ENCODE measurements at regions not wholly inside any gene's neighbourhood (a gene's known extent, or its start where the extent isn't known, plus 50 kb on each side); places are given as distances from the start of the nearest gene placed in this dataset.

DNA sequence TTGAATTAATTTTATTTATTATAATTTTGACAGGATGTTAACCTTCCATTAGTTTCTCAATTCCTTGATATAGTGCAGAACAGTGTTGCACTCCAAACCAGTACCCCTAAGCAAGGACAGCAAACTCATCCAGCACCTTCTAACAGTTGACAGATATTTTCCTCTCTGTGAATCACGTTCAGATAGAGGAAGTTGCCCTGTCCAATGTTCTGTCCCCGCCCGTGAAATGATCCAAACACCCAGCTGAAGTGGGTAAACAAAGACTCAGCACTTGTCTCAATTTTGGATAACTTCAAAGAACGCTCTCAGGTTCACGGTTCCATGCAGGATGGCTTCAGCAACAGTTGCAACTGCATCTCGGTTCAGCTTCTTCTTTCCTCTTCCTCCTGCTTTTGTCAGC is 1240.0 kb upstream of the ADGRL3 start (continued):
- TF ChIP-seq PML (IDR thresholded peaks at IDR 0.05; ENCODE audit: low read length), result no peak

GRCh38 chr4:59966758-59967157 is 1233.4 kb upstream of the ADGRL3 start:
- no peak for DNase-seq (ENCODE audit: low read depth, low spot score)
- no peak for FAIRE-seq
- CTCF ChIA-PET, result no interaction called here
- H4K20me1 ChIP-seq (ENCODE audit: control insufficient read depth, insufficient read depth), result no peaks in the 10 kb centered on the region
- H2AFZ ChIP-seq (ENCODE audit: control insufficient read depth, low read depth, low read length), result no peak overlapping the region
- H3K9me3 ChIP-seq (replicated peaks; ENCODE audit: control insufficient read depth, insufficient read depth, low read length), result no peaks in the 10 kb centered on the region
- H3K27ac ChIP-seq (ENCODE audit: control insufficient read depth, insufficient read depth), result no peak overlapping the region
- POLR2A ChIA-PET, result no interaction called here
- intact Hi-C loops (cut with micrococcal nuclease; ENCODE audit: unreplicated experiment) (no loop called here), in situ Hi-C loops (cut with MboI) (no loop called here)
- no TSS peak for BruUV-seq (replicated peaks)
- no peaks in the 10 kb centered on the region for H3K27me3 ChIP-seq (replicated peaks in 1 of 2; ENCODE audit: control insufficient read depth in 2 of 2, insufficient read depth in 2 of 2, low read length in 1 of 2)
- H3K4me3 ChIP-seq, result no peak overlapping the region
- SMC1A ChIA-PET (ENCODE audit: uncharacterized antibody, unreplicated experiment), result no interaction called here
- no peak for ATAC-seq
- TF ChIP-seq STAT1 (conservative IDR thresholded peaks at IDR 0.05), result no peak
- no peak for TF ChIP-seq BRCA1 (IDR thresholded peaks at IDR 0.05; ENCODE audit: low read depth, low read length)
- no peak for TF ChIP-seq EED (IDR thresholded peaks at IDR 0.05; ENCODE audit: low read depth)
- RAD21 ChIA-PET (ENCODE audit: unreplicated experiment), result no interaction called here
- no peaks in the 10 kb centered on the region for H3K79me2 ChIP-seq (ENCODE audit: control insufficient read depth, insufficient read depth, low read length)
- no peaks in the 10 kb centered on the region for H3K36me3 ChIP-seq (ENCODE audit: control insufficient read depth in 2 of 2, insufficient read depth in 2 of 2, low read length in 1 of 2)
- H3K4me2 ChIP-seq (ENCODE audit: control insufficient read depth, insufficient read depth), result no peak overlapping the region
- H3K9ac ChIP-seq (ENCODE audit: control insufficient read depth, insufficient read depth, low read length), result no peak overlapping the region
- no peaks in the 10 kb centered on the region for H3K4me1 ChIP-seq (ENCODE audit: control insufficient read depth, insufficient read depth, low read length)

DNA sequence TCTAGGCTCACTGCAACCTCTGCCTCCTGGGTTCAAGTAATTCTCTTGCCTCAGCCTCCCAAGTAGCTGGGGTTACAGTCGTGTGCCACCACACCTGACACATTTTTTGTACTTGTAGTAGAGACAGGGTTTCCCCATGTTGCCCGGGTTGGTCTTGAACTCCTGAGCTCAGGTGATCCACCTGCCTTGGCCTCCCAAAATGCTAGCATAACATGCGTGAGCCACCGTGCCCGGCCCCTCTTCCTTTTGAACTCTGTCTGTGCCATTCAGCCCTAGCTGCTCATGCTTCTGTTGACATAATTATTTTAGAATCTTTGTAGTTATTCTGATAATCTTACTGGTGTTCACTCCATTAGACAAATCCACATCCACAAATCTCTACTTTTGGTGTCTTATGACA is 1231.3 kb upstream of the ADGRL3 start:
- Histone ChIP-seq H3K79me2 (ENCODE audit: control insufficient read depth, insufficient read depth, low read length) (no peaks in the 10 kb centered on the region), H3K9me3 (replicated peaks; ENCODE audit: control insufficient read depth, insufficient read depth, low read length) (no peaks in the 10 kb centered on the region), H3K9ac (ENCODE audit: control insufficient read depth, insufficient read depth, low read length) (no peak overlapping the region), H3K4me2 (ENCODE audit: control insufficient read depth, insufficient read depth) (no peak overlapping the region), H3K4me3 (no peak overlapping the region), H3K27ac (ENCODE audit: control insufficient read depth, insufficient read depth) (no peak overlapping the region), H3K4me1 (ENCODE audit: control insufficient read depth, insufficient read depth, low read length) (no peaks in the 10 kb centered on the region), H2AFZ (ENCODE audit: control insufficient read depth, low read depth, low read length) (no peak overlapping the region), H3K27me3 (replicated peaks in 1 of 2; ENCODE audit: control insufficient read depth in 2 of 2, insufficient read depth in 2 of 2, low read length in 1 of 2) (no peaks in the 10 kb centered on the region), H4K20me1 (ENCODE audit: control insufficient read depth, insufficient read depth) (no peaks in the 10 kb centered on the region), H3K36me3 (ENCODE audit: control insufficient read depth in 2 of 2, insufficient read depth in 2 of 2, low read length in 1 of 2) (no peaks in the 10 kb centered on the region)
- no peak for ATAC-seq
- DNase-seq (ENCODE audit: low read depth, low spot score), result no peak
- 7% methylated on average over 5 of the region's 5 CpGs for WGBS (ENCODE audit: insufficient coverage, insufficient replicate concordance, low lambda C conversion rate, missing lambda C conversion rate)
- BruUV-seq (replicated peaks), result no TSS peak
- ChIA-PET POLR2A (no interaction called here), RAD21 (ENCODE audit: unreplicated experiment) (no interaction called here), CTCF (no interaction called here), SMC1A (ENCODE audit: uncharacterized antibody, unreplicated experiment) (no interaction called here)
- no peak for FAIRE-seq
- in situ Hi-C loops (cut with MboI) (no loop called here), intact Hi-C loops (cut with micrococcal nuclease; ENCODE audit: unreplicated experiment) (no loop called here)
- TF ChIP-seq ATF7 (IDR thresholded peaks at IDR 0.05; ENCODE audit: low read depth) (no peak), TCF7 (IDR thresholded peaks at IDR 0.05; ENCODE audit: borderline replicate concordance) (no peak), CEBPB (IDR thresholded peaks at IDR 0.05; ENCODE audit: borderline replicate concordance in 1 of 2, low read depth in 2 of 2, low read length in 2 of 2) (no peak), SPI1 (IDR thresholded peaks at IDR 0.05; ENCODE audit: borderline replicate concordance, insufficient read depth, low read depth, low read length) (no peak), PAX8 (IDR thresholded peaks at IDR 0.05) (no peak), DPF2 (IDR thresholded peaks at IDR 0.05) (no peak), PML (IDR thresholded peaks at IDR 0.05; ENCODE audit: low read length) (no peak), GATAD2B (conservative IDR thresholded peaks at IDR 0.05; ENCODE audit: low read depth) (no peak), NR2F1 (conservative IDR thresholded peaks at IDR 0.05) (no peak), GABPA (IDR thresholded peaks at IDR 0.05; ENCODE audit: low read depth) (no peak), EED (IDR thresholded peaks at IDR 0.05; ENCODE audit: low read depth) (no peak), HDAC6 (IDR thresholded peaks at IDR 0.05; ENCODE audit: unreplicated experiment) (no peak), SRF (IDR thresholded peaks at IDR 0.05; ENCODE audit: low read depth in 2 of 2, low read length in 2 of 2) (no peak), FOXK2 (IDR thresholded peaks at IDR 0.05) (no peak), LARP7 (IDR thresholded peaks at IDR 0.05) (no peak), SREBF1 (IDR thresholded peaks at IDR 0.05; ENCODE audit: low read length) (no peak), RELA (IDR thresholded peaks at IDR 0.05; ENCODE audit: borderline replicate concordance, partially characterized antibody) (no peak)

Data from GM12878 (cell line).